GM12878 (cell line): ENCODE measurements at regions not wholly inside any gene's neighbourhood (a gene's known extent, or its start where the extent isn't known, plus 50 kb on each side); places are given as distances from the start of the nearest gene placed in this dataset.

ENCODE experiments used
- ATAC-seq: fragments of 200-7000 bp; cut with Tn5 transposase; 3 replicates; pipeline ENCODE4 v1.9.1; 2020; ENCODE audit warnings: mild to moderate bottlenecking, moderate library complexity
- BruUV-seq: library from RNA; stranded (reverse); fragments of 400-500 nt; replicated peaks from 2 replicates; lab custom pipeline; 2021; lab: Mats Ljungman, UMichigan
- CTCF ChIA-PET: fragments of 300-600 bp; sonication (Branson Sonifier 250); formaldehyde crosslinking; extraction: SDS; loops from one replicate; lab custom pipeline; 2021; ENCODE audit warnings: inconsistent platforms; lab: Yijun Ruan, JAX
- POLR2A ChIA-PET: fragments of 350-600 bp; formaldehyde crosslinking; extraction: SDS; loops from one replicate; lab custom pipeline; 2021; ENCODE audit warnings: inconsistent platforms; lab: Charles Lee
- RAD21 ChIA-PET: fragments of 300-600 bp; sonication (Branson Sonifier 250); formaldehyde crosslinking; loops from one replicate; lab custom pipeline; 2023; ENCODE audit warnings: antibody characterized with exemption; ENCODE audit not compliant: unreplicated experiment; lab: Charles Lee
- SMC1A ChIA-PET: fragments of 300-600 bp; sonication (Branson Sonifier 250); formaldehyde crosslinking; loops from one replicate; lab custom pipeline; 2023; ENCODE audit not compliant: unreplicated experiment, uncharacterized antibody; lab: Charles Lee
- DNase-seq: peaks from one replicate; pipeline ENCODE4 v3.0.0-alpha.2; 2011; ENCODE audit warnings: low read depth, low spot score
- FAIRE-seq: peaks from 3 replicates; lab custom pipeline; 2011; peaks lifted over from hg19 to GRCh38; lab: Jason Lieb, UNC
- H2AFZ ChIP-seq: 2 replicates; pipeline ENCODE4 v1.6.0; 2011; ENCODE audit warnings: low read depth, low read length, control low read depth; ENCODE audit not compliant: control insufficient read depth
- H3K27ac ChIP-seq: 2 replicates; pipeline ENCODE4 v1.5.1; 2011; ENCODE audit warnings: control low read depth; ENCODE audit not compliant: control insufficient read depth, insufficient read depth
- H3K27me3 ChIP-seq, 2 experiments: replicated peaks in 1 of 2; 2 replicates each; pipeline versions ENCODE4 v1.6.0 to v1.6.1; 2011; ENCODE audit warnings: low read length in 1 of 2; ENCODE audit not compliant: control insufficient read depth in 2 of 2, insufficient read depth in 2 of 2
- H3K36me3 ChIP-seq, 2 experiments: 2 replicates each; pipeline ENCODE4 v1.5.1; 2011; ENCODE audit warnings: low read length in 1 of 2; ENCODE audit not compliant: control insufficient read depth in 2 of 2, insufficient read depth in 2 of 2
- H3K4me1 ChIP-seq: 2 replicates; pipeline ENCODE4 v1.6.1; 2011; ENCODE audit warnings: mild to moderate bottlenecking, low read length, moderate library complexity, mixed read lengths; ENCODE audit not compliant: control insufficient read depth, insufficient read depth
- H3K4me2 ChIP-seq: 2 replicates; pipeline ENCODE4 v1.6.0; 2011; ENCODE audit warnings: control low read depth; ENCODE audit not compliant: control insufficient read depth, insufficient read depth
- H3K4me3 ChIP-seq: fragments of 200-600 bp; sonication (generic); 2 replicates; pipeline ENCODE4 v1.5.1; 2016
- H3K79me2 ChIP-seq: 2 replicates; pipeline ENCODE4 v1.6.0; 2011; ENCODE audit warnings: low read length; ENCODE audit not compliant: control insufficient read depth, insufficient read depth
- H3K9ac ChIP-seq: 2 replicates; pipeline ENCODE4 v1.8.0; 2011; ENCODE audit warnings: low read length, control low read depth, mixed read lengths; ENCODE audit not compliant: control insufficient read depth, insufficient read depth
- H3K9me3 ChIP-seq: replicated peaks from 3 replicates; pipeline ENCODE4 v1.5.1; 2011; ENCODE audit warnings: mild to moderate bottlenecking, low read length; ENCODE audit not compliant: control insufficient read depth, insufficient read depth
- H4K20me1 ChIP-seq: 2 replicates; pipeline ENCODE4 v1.6.0; 2011; ENCODE audit not compliant: control insufficient read depth, insufficient read depth
- CUX1 ChIP-seq: IDR thresholded peaks from 2 replicates; pipeline ENCODE4 v1.6.1; 2012; ENCODE audit warnings: improper control_type of control experiment, low read depth, low read length; ENCODE audit not compliant: insufficient replicate concordance
- MEF2B ChIP-seq: fragments of 450-650 bp; IDR thresholded peaks from 2 replicates; pipeline ENCODE4 v1.6.1; 2018; ENCODE audit warnings: mild to moderate bottlenecking, moderate library complexity; ENCODE audit not compliant: partially characterized antibody, poor library complexity, severe bottlenecking
- YBX1 ChIP-seq: fragments of 450-650 bp; IDR thresholded peaks from 2 replicates; pipeline ENCODE4 v1.6.1; 2016; ENCODE audit warnings: antibody characterized with exemption
- WGBS: methylation state at CpG from one replicate; pipeline ENCODE4 v1.1.6; 2016; ENCODE audit warnings: low lambda C conversion rate; ENCODE audit not compliant: insufficient replicate concordance, insufficient coverage; ENCODE audit errors: missing lambda C conversion rate; 5-methylcytosine and 5-hydroxymethylcytosine counted together
- in situ Hi-C: fragments of 300-500 bp; cut with MboI; formaldehyde crosslinking; loops from 9 replicates; pipeline ENCODE4 v1.14.3; 2018; ENCODE audit warnings: mixed read lengths
- intact Hi-C: fragments of 100-400 bp; cut with micrococcal nuclease; formaldehyde crosslinking; loops from one replicate; pipeline ENCODE4 v1.14.2; 2022; ENCODE audit not compliant: unreplicated experiment

GRCh38 chr9:101957705-101958104, 219.3 kb upstream of the GRIN3A start:
- ATAC-seq (no peak), DNase-seq (no peak), FAIRE-seq (no peak)
- Histone ChIP-seq H3K27ac (no peak overlapping the region), H3K9ac (no peak overlapping the region), H4K20me1 (no peaks in the 10 kb centered on the region), H3K27me3 (no peaks in the 10 kb centered on the region), H2AFZ (no peak overlapping the region), H3K9me3 (no peaks in the 10 kb centered on the region), H3K79me2 (no peaks in the 10 kb centered on the region), H3K4me1 (no peaks in the 10 kb centered on the region), H3K4me2 (no peak overlapping the region), H3K4me3 (no peak overlapping the region), H3K36me3 (no peaks in the 10 kb centered on the region)
- TF ChIP-seq CUX1 = no peak
- TF ChIP-seq YBX1 = no peak
- no peak for TF ChIP-seq MEF2B
- in situ Hi-C loops (no loop called here), intact Hi-C loops (no loop called here)
- 50% methylated on average over 2 of the region's 2 CpGs for WGBS
- ChIA-PET RAD21 (no interaction called here), CTCF (no interaction called here), POLR2A (no interaction called here), SMC1A (no interaction called here)
- BruUV-seq = no TSS peak
